GM21381 (cell line): ENCODE measurements at regions not wholly inside any gene's neighbourhood (a gene's known extent, or its start where the extent isn't known, plus 50 kb on each side); places are given as distances from the start of the nearest gene placed in this dataset.
"Not testable (repeated sequence)": the region's sequence is repeated elsewhere in the genome, so short reads cannot be mapped to it uniquely, and the experiment has no call there.

Experiments
- ATAC-seq: cut with Tn5 transposase; IDR thresholded peaks from one replicate; pipeline ENCODE4 v1.9.1; 2021; ENCODE audit warnings: mild to moderate bottlenecking, moderate library complexity; ENCODE audit not compliant: unreplicated experiment

DNA sequence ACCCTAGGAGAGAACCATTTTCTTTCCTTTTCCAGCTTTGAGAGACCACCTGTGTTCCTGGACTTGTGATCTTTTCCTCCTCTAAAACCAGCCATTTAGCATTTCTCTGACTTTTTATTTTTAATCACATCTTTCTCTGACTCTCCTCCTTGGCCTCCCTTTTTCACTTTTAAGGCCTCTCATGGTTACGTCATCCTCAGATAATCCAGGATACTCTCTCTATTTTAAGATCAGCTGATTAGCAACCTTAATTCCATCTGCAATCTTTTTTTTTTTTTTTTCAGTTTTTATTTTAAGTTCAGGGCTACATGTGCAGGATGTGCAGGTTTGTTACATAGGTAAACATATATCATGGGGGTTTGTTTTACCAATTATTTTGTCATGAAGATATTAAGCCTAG is 54.0 kb downstream of the RFPL4B start:
- no peak for ATAC-seq

DNA sequence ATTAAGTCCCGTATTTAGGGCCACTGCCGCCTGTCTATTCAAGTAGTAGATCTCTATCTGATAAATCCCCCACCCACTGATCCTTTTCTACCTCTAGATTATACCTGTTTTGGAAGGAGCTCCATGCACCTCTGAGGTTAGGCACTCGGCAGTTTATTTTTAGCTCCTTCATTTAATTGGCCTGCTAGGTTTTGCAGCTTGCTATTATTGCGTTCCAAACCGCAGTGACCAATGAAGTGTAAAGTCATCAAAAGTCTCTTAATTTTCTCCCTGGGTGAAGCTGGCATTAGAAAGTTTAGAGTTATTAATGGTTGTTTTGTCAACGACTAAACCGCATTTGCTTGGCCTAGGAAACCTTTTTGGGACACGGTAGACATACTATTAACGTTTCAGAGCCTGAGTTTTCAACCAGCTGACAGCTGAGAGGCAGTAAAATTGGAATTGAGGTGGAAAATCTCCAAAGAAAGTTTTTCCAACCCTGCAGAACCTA is 60.0 kb downstream of the RFPL4B start:
- no peak for ATAC-seq

DNA sequence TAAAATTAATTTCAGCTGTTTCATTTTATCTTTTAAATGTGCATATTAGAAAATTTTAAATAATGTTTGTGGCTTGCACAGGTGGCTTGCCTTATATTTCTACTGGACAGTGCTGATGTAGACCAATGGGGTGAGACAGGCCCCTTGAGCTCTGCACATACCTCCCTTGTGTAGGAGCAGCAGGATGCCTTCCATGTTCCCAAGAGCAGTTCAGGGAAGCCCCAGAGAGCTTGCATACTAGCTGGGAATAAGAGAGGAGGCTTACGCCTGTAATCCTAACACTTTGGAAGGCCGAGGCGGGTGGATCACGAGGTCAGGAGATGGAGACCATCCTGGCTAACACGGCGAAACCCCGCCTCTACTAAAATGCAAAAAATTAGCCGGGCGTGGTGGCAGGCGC is 61.4 kb downstream of the RFPL4B start:
- ATAC-seq = no peak

DNA sequence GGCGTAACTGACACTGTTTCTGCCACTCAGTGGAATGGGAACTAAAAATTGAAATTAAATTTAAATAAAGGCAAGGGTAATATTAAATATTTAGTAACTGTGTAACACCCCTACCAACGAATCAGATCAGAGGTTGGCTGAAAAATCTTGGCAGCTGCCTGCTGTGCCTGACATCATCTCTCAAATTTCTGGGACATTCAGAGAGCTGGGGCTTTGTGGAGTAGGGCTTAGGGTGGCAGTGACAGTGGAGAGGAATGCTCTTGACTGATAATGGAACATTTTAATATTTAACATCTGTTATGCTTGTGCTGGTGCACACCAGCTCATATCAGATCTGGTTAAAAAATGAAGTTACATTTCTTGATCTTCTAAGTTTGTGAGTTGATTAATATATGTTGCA is 62.2 kb downstream of the RFPL4B start:
- ATAC-seq = no peak

DNA sequence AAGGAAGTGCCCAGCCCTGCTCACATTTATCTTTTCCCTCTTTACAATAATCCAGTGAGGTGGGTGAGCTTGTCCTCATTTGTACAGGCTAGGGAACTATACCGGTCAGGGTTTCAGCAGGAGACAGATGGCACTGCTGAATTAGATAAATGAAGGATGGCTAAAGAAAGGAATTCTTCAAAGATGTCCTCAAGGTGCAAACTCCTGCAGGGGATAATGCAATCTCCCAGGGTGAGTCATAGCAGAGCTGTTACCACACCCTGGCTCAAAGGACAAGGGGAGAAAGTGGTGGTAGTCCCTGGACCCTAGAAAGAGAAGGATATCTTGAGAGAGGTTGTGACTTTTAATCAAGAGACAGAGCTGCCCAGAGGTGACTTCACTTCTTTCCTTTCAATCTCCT is 66.7 kb downstream of the RFPL4B start:
- ATAC-seq = no peak

DNA sequence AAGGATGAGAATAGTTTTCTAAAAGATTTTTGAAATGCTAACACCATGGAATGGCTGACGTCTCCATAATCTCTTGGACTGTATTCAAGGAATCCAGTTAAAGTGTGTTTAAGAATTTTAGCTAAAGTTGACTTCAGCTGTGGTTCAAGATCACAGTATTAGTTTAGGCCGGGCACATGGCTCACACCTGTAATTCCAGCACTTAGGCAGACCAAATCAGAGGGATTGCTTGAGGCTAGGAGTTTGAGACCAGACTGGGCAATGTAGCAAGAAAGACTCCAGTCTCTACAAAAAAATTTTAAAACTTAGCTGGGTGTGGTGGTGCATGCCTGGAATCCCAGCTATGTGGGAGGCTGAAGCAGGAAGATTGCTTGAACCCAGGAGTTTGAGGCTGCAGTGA is 68.2 kb downstream of the RFPL4B start:
- ATAC-seq = no peak

DNA sequence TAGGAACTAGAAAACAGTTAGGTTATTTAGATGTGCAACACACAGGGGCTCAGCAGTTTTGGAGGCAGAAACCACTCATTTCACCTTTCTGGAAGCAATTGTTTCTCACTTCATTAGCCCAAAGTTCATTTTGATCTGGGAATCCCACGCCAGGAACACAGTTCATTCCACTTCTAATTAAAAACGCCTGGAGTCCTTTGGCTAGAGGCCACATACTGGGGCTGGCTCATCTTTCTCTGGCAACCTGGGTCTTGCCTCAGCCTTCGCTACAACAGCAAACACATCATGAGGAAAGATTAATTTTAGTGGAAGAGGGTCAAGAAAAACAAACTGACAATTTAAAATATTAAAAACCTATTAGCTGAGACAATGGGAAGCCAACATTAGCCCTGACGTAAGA is 69.7 kb downstream of the RFPL4B start:
- no peak for ATAC-seq

DNA sequence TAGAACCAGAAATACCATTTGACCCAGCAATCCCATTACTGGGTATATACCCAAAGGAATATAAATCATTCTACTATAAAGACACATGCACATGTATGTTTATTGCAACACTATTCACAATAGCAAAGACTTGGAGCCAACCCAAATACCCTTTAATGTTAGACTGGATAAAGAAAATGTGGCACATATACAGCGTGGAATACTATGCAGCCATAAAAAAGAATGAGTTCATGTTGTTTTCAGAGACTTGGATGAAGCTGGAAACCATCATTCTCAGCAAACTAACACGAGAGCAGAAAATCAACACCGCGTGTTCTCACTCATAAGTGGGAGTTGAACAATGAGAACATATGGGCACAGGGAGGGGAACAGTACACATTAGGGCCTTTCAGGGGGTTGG is 79.9 kb downstream of the RFPL4B start:
- ATAC-seq = not testable (repeated sequence)

DNA sequence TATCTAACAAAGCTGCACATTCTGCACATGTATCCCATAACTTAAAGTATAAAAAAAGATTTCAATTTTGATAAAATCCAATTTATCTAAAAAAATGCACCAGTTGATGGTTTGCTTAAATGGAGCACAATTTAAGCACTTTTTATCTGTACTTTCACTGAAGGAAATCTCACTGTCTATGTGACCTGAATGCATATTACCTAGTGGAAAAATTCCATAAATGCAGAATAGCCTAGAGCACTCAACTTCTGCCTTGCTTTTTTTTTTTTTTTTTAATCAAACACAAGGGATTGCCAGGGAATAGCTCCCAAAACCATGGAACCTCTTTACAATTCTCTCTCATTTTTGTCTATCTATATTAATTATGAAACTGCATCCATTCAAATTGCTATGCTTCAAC is 80.4 kb downstream of the RFPL4B start:
- no peak for ATAC-seq

DNA sequence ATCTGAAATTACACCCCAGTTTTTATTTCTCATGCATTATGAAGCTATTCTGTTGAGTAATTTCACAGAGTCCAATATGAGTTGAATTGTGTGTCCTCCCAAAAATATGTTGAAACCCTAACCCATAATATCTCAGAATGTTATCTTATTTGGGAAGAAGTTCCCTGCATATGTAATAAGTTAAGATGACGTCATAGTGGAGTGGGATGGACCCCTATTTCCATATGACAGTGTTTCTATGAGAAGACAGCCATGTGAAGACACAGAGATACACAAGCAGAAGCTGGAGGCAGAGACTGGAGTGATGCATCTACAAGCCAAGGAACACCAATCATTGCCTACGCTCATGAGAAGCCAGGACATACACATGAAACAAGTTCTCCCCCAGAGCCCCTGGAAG is 81.3 kb downstream of the RFPL4B start:
- no peak for ATAC-seq

DNA sequence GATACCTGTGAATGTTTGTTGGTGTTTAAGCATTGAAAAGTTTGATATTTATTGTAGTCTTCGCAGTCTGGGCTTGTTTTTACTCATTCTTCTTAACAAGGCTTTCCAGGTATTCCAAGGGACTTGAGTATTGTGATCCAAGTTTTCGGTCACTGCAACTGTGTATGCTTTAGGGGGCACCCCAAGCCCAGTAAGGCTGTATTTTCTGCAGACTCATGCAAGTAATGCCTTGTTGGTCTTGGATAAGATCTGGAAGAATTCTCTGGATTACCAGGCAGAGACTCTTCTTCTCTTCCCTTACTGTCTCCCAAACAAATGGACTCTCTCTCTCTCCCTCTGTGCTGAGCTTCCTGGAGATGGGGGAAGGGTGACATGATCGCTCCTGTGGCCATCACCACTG is 82.1 kb downstream of the RFPL4B start:
- ATAC-seq = no peak

DNA sequence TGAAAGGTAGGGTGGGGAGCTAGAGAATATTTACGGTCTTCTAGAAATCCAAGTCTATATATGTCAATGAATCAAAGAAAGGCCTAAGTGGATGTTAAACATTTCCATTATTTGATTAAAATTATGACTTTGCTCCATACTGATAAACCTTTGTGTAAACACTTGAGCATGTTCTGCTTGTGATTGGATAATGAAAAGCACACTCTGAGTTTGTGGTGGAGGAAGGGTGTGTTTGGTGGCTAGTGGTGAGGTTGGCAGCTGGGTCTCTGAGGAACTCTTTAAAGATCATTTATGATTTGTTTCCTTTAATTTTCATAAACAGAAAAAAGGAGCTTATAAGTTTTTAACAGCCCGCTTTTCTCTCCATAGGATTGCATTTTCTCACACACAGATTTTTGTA is 84.7 kb downstream of the RFPL4B start:
- no peak for ATAC-seq

DNA sequence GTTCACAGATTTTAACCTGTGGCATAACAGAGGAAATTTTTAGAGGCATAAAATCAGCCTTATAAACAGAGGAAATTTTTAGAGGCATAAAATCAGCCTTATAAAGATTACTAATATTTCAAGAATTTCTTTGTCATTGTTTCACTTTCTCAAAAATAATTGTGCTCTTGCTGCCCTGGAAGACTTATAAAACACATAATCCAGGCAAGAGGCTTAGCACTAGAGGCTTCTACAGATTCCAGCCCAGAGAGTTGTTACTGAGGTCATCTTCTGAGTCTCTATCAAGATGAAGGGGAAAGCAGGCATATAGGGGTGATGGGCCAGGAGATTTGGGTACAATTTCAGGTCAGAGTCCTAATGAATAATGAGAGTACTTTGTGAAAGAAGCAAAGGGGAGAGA is 85.7 kb downstream of the RFPL4B start:
- ATAC-seq = no peak

DNA sequence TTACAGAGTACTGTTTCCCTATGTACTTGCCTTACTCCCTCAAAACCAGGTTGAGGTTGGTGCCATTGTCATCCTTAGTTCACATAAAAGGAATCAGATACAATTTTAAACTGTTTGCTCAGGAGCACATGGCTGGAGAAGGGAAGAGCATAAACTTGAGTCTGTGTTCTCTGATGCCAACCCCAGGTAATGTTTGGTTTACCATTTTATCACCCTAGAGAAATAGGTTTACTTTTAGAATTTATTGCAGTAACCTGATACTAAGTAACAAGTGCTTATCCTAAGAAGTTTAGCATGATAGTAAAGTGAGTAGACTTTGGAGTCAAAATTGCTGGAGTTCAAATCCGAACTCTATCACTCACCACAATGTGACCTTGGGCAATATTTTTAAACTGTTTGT is 86.3 kb downstream of the RFPL4B start:
- ATAC-seq = no peak

DNA sequence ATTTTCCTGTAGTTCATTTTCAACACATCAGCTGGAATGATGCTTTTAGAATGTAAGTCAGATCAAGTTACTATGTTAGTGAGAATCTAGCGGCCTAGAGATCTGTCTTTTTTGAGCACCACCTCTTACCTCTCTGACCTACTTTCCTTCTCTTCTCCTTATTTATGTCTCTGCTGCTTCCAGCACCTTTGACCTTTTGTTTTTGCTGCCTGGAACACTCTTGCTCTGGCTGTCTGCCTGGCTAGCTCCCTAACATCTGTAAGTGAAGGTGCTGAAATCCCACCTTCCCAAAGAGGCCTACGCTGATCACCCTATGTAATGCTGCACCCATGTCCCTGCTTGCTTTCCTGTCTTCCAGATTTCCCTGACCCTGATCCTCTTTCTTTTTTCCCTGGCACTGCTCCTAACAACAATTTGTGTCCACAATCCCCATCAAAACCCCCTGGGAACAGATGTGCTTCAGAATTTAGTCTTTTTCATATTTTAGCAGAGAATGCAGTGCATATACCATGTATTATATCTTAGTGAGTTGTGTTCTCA is 87.8 kb downstream of the RFPL4B start:
- no peak for ATAC-seq

DNA sequence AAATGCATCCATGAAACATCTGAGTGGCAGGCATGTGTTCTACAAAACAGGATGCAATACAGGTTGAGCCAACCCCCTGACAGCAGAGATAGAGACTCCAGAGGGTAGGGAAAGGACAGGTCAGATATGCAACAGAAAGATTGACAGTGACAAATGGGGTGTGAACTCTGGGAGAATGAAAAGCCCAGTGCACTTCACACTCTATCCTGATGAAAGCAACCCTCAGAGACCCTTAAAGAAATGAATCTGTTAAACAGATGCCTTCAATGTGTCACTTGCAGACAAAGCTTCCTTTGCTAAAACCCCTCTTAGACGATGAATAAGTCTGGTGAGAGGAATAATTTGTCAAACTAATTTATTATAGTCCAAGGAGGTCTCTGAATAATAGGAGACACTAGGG is 89.9 kb downstream of the RFPL4B start:
- ATAC-seq = no peak

DNA sequence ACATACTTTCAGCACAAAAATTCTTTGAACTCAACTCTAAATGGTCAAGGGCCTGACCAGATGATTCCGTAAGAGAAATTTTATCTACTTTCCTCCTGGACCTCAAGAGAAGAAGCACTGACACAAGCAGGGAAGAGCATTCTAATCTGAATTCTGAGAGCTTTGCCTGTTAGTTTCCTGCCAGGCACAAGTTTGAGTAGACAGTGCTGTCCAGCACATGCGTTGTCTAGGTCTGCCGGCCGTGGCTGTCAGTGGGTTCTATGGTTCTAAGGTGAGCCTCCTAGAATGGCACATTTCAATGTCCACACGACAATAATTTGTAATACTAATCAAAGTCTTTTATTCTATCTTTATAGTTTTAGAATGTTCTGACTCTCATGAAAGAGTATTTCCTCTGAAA is 91.9 kb downstream of the RFPL4B start:
- no peak for ATAC-seq

DNA sequence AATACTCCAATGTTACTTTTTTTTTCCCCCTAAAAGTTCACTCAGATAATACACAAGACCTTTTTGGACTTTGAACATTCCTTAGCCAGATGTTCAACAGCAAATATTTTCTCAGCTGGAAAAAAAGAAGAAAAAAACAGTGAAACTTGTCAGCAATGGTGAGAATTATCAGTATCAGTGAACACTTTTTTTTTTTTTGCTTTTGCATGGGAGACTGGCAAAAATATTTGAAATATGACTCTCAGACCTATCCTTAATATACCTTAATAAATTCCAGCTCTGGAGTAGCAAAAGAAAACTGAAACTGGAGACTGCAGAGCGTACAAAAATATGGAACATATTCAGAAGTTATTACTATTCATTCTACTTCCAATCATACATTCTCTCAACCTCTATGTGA is 92.3 kb downstream of the RFPL4B start:
- no peak for ATAC-seq

DNA sequence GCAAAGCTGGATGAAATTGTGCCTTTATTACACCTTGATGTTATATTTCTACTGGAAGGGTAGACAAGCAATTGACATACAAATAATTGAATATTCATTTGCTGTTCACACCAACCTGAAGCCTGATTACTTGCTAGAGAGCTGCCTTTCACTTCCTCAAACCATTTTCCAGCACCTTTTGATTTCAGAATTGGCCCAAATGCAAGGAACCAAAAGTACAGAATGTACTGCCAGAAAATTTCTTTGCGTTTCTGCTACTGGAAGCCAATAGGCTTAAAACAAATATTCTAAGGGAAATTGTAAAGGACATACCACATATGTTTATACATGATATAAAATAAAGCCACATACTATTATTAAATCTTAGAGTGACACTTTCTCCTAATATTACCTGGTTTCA is 94.5 kb downstream of the RFPL4B start:
- no peak for ATAC-seq

DNA sequence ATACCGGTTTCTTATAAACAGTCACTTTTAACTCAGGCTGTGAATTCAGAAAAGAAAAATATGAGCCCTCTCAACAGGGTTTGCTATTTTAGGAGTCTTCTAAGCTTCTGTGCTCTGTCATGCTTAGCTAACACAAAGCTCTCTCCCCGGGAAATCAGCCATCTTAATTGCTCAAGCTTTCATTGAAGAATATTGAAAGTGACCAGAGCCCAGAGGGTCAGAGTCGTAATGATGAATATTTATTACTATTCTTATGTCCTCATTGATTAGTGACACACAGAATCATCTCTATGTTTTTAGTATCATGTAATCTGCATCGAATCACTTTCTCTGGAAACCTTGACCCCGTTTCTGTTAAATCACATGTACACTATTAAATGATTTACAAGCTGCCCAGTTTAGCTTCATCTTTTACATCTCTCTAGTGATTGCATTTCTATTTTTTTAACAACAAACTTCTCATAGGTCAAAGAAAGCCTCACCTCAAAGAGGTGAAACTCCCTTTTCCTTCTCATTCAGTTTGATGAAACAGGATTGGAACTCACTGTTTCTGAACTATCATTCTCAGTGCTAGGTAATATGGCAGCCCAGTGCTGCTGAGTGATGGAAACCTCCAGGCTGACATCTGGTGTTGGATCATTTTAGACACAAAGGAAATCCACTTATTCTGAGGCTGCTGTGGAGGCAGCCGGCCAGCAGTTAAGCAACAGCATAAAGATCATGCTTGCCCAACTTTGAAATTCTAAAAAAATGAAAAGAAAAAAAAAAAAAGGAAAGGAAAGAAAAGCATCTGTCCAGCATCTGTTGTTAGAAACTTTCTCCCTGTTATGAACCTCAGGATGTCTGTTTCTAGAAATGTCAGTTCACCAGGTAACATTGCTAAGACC is 96.3 kb downstream of the RFPL4B start:
- ATAC-seq = no peak

DNA sequence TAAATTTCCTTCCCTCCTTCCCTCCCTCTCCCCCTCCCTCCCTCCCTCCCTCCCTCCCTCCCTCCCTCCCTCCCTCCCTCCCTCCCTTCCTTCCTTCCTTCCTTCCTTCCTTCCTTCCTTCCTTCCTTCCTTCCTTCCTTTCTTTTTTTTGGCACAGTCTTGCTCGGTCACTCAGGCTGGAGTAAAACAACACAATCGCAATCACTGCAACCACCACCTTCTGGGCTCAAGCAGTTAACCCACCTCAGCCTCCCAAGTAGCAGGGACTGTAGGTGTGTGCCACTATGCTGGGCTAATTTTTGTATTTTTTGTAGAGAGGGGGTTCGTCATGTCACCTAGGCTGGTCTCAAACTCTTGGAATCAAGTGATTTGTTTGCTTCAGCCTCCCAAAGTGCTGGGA is 101.7 kb downstream of the RFPL4B start:
- not testable (repeated sequence) for ATAC-seq

DNA sequence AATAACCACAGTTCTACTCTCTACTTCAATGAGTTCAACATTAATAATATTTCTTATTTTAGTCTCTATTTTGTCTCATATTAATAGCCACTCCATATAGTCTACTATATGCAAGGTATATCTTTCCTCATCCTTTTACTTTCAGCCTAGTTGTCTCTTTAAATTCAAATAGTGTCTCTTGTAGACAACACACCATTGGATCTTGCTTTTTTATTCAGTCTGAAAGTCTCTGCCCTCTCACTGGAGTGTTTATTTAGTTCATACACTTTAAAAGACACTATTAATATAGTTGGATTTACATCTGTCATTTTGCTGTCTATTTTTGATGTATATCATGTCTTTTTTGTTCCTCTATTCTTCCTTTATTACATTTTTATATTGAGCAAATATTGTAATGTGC is 103.5 kb downstream of the RFPL4B start:
- ATAC-seq = no peak

DNA sequence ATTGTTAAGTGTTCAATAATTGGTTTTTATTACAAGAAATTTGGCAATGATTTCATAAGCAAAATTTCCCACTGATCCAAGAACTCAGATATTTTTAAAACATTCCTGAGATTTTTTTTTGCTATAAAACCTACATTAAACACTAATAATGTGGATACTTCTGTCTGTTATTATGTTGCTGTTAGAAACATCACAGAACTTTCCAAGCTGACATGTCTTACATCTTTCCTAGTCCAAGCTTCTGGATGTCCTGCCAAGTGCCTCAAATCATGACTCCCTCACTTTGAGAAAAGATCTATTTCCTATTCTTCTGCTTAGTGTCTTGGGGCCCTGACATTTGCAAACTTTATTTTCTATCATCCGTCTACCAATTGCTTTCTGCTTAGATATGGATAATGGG is 110.8 kb downstream of the RFPL4B start:
- no peak for ATAC-seq
